ENCODE measurements at regions not wholly inside any gene's neighbourhood (a gene's known extent, or its start where the extent isn't known, plus 50 kb on each side); places are given as distances from the start of the nearest gene placed in this dataset.
"Not testable (repeated sequence)": the region's sequence is repeated elsewhere in the genome, so short reads cannot be mapped to it uniquely, and the experiment has no call there.

- no peak for DNase-seq (ENCODE audit: low read depth in 4 of 4, low spot score in 2 of 4)
Observed at GRCh38 chr21:17738176-17738953, 80.8 kb downstream of the C21orf91 start.

GRCh38 chr21:17736072-17736471 is 83.1 kb downstream of the C21orf91 start:
- DNase-seq (ENCODE audit: low read depth in 4 of 4, low spot score in 2 of 4), result no peak

- no peak for DNase-seq (ENCODE audit: low read depth in 4 of 4, low spot score in 2 of 4)
Observed at GRCh38 chr21:17733209-17733608, 85.9 kb downstream of the C21orf91 start.

- no peak for DNase-seq (ENCODE audit: low read depth in 4 of 4, low spot score in 2 of 4)
Observed at GRCh38 chr21:17732306-17732705, 86.8 kb downstream of the C21orf91 start.

- DNase-seq (ENCODE audit: low read depth in 4 of 4, low spot score in 2 of 4), result no peak
Observed at GRCh38 chr21:17731554-17731953, 87.6 kb downstream of the C21orf91 start.

GRCh38 chr21:17730782-17731181 is 88.4 kb downstream of the C21orf91 start:
- DNase-seq (ENCODE audit: low read depth in 4 of 4, low spot score in 2 of 4), result no peak

GRCh38 chr21:17729455-17729854 is 89.7 kb downstream of the C21orf91 start:
- no peak for DNase-seq (ENCODE audit: low read depth in 4 of 4, low spot score in 2 of 4)

GRCh38 chr21:17727361-17727760 is 91.8 kb downstream of the C21orf91 start:
- no peak for DNase-seq (ENCODE audit: low read depth in 4 of 4, low spot score in 2 of 4)

GRCh38 chr21:17726047-17726829 is 92.9 kb downstream of the C21orf91 start:
- DNase-seq (ENCODE audit: low read depth in 4 of 4, low spot score in 2 of 4), result no peak

- DNase-seq (ENCODE audit: low read depth in 4 of 4, low spot score in 2 of 4), result no peak
Observed at GRCh38 chr21:17725339-17725738, 93.8 kb downstream of the C21orf91 start.

- DNase-seq (ENCODE audit: low read depth in 4 of 4, low spot score in 2 of 4), result no peak
Observed at GRCh38 chr21:17712887-17713286, 100.2 kb upstream of the BTG3 start.

- DNase-seq (ENCODE audit: low read depth in 4 of 4, low spot score in 2 of 4), result no peak
Observed at GRCh38 chr21:17711896-17712295, 99.2 kb upstream of the BTG3 start.

- DNase-seq (ENCODE audit: low read depth in 4 of 4, low spot score in 2 of 4), result no peak
Observed at GRCh38 chr21:17709266-17709611, 96.5 kb upstream of the BTG3 start.

GRCh38 chr21:17708522-17709265 is 96.0 kb upstream of the BTG3 start:
- no peak for DNase-seq (ENCODE audit: low read depth in 4 of 4, low spot score in 2 of 4)

- DNase-seq (ENCODE audit: low read depth in 4 of 4, low spot score in 2 of 4), result no peak
Observed at GRCh38 chr21:17699524-17700189, 87.0 kb upstream of the BTG3 start.

GRCh38 chr21:17697473-17697872 is 84.8 kb upstream of the BTG3 start:
- DNase-seq (ENCODE audit: low read depth in 4 of 4, low spot score in 2 of 4), result no peak

- not testable (repeated sequence) for DNase-seq (ENCODE audit: low read depth in 4 of 4, low spot score in 2 of 4)
Observed at GRCh38 chr21:17694416-17694815, 81.7 kb upstream of the BTG3 start.

GRCh38 chr21:17693801-17694200 is 81.1 kb upstream of the BTG3 start:
- DNase-seq (ENCODE audit: low read depth in 4 of 4, low spot score in 2 of 4), result no peak

- no peak for DNase-seq (ENCODE audit: low read depth in 4 of 4, low spot score in 2 of 4)
Observed at GRCh38 chr21:17690078-17690494, 77.4 kb upstream of the BTG3 start.

- peak in 1 of 4 donors; percentile 31 for DNase-seq (ENCODE audit: low read depth in 4 of 4, low spot score in 2 of 4)
Observed at GRCh38 chr21:17688912-17689874, 76.5 kb upstream of the BTG3 start.

All from left renal cortex interstitium (tissue), 4 donors.